ENCODE measurements at regions not wholly inside any gene's neighbourhood (a gene's known extent, or its start where the extent isn't known, plus 50 kb on each side); places are given as distances from the start of the nearest gene placed in this dataset.

DNA sequence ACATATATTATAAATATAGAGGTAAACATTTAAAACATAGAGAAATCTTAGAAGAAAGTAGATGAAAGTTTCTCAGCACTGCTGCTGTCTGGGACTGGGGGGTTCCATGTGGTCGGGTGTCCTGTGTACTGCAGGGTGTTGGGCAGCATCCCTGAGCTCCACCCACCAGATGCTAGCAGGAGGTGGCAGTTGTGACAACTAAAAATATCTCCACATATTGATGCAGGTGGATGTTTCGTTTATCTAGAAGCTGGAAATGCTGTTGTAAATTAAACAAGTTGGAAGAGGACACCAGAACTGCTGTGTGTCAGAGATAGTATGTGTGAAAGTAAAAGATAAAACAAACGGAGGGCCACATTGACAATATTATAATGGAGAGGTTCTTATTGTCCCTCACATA, 297.1 kb upstream of the USP9Y start:
- Histone ChIP-seq H3K27me3 (ENCODE audit: low read length) (no peaks in the 10 kb centered on the region), H4K20me1 (ENCODE audit: low read length) (no peaks in the 10 kb centered on the region), H3K4me1 (ENCODE audit: insufficient read depth, low read length) (no peaks in the 10 kb centered on the region), H3K9me3 (ENCODE audit: low read length) (no peaks in the 10 kb centered on the region), H3K36me3 (ENCODE audit: low read depth, low read length) (no peaks in the 10 kb centered on the region), H2AFZ (ENCODE audit: low read length) (no peak overlapping the region), H3K4me2 (ENCODE audit: low read length) (no peak overlapping the region), H3K4me3 (ENCODE audit: low read length) (no peak overlapping the region), H3K9me2 (replicated peaks; ENCODE audit: low read length) (no peaks in the 10 kb centered on the region), H3K27ac (ENCODE audit: low read length) (no peak overlapping the region), H3K9ac (ENCODE audit: low read length) (no peak overlapping the region), H3K79me2 (ENCODE audit: low read length) (no peaks in the 10 kb centered on the region), H3F3A (ENCODE audit: low read length, unreplicated experiment) (no peaks in the 10 kb centered on the region)
- DNase-seq (no peak), ATAC-seq (no peak)
- CTCF ChIA-PET: no interaction called here
- BruUV-seq (replicated peaks): no TSS peak
- intact Hi-C loops (cut with micrococcal nuclease): no loop called here
- TF ChIP-seq EZH2 (IDR thresholded peaks at IDR 0.05; ENCODE audit: low read length, unreplicated experiment): no peak
- no peak for TF ChIP-seq CTCF (conservative IDR thresholded peaks at IDR 0.05; ENCODE audit: low read depth, low read length)
- TF ChIP-seq EZH2phosphoT487 (IDR thresholded peaks at IDR 0.05; ENCODE audit: borderline replicate concordance, low read length): no peak
- POLR2A ChIA-PET (ENCODE audit: unreplicated experiment): no interaction called here

- H3K9me2 ChIP-seq (replicated peaks; ENCODE audit: low read length): no peaks in the 10 kb centered on the region
- CTCF ChIA-PET: no interaction called here
- no peaks in the 10 kb centered on the region for H3F3A ChIP-seq (ENCODE audit: low read length, unreplicated experiment)
- no peaks in the 10 kb centered on the region for H3K27me3 ChIP-seq (ENCODE audit: low read length)
- no peak overlapping the region for H3K4me2 ChIP-seq (ENCODE audit: low read length)
- no peaks in the 10 kb centered on the region for H3K79me2 ChIP-seq (ENCODE audit: low read length)
- H3K4me3 ChIP-seq (ENCODE audit: low read length): no peak overlapping the region
- TF ChIP-seq EZH2phosphoT487 (IDR thresholded peaks at IDR 0.05; ENCODE audit: borderline replicate concordance, low read length): no peak
- no peak for TF ChIP-seq EZH2 (IDR thresholded peaks at IDR 0.05; ENCODE audit: low read length, unreplicated experiment)
- no peak overlapping the region for H3K27ac ChIP-seq (ENCODE audit: low read length)
- H2AFZ ChIP-seq (ENCODE audit: low read length): no peak overlapping the region
- H3K9ac ChIP-seq (ENCODE audit: low read length): no peak overlapping the region
- no peaks in the 10 kb centered on the region for H3K36me3 ChIP-seq (ENCODE audit: low read depth, low read length)
- H3K9me3 ChIP-seq (ENCODE audit: low read length): no peaks in the 10 kb centered on the region
- intact Hi-C loops (cut with micrococcal nuclease): no loop called here
- ATAC-seq (no peak), DNase-seq (no peak)
- POLR2A ChIA-PET (ENCODE audit: unreplicated experiment): no interaction called here
- H3K4me1 ChIP-seq (ENCODE audit: insufficient read depth, low read length): no peaks in the 10 kb centered on the region
- H4K20me1 ChIP-seq (ENCODE audit: low read length): no peaks in the 10 kb centered on the region
- no TSS peak for BruUV-seq (replicated peaks)
These were observed 292.8 kb upstream of the USP9Y start for GRCh38 chrY:12408236-12408635.

GRCh38 chrY:12410696-12411095, 290.3 kb upstream of the USP9Y start:
- Histone ChIP-seq H3K9me3 (ENCODE audit: low read length) (no peaks in the 10 kb centered on the region), H2AFZ (ENCODE audit: low read length) (no peak overlapping the region), H3K27me3 (ENCODE audit: low read length) (no peaks in the 10 kb centered on the region), H3K9me2 (replicated peaks; ENCODE audit: low read length) (no peaks in the 10 kb centered on the region), H4K20me1 (ENCODE audit: low read length) (no peaks in the 10 kb centered on the region), H3K79me2 (ENCODE audit: low read length) (no peaks in the 10 kb centered on the region), H3K36me3 (ENCODE audit: low read depth, low read length) (no peaks in the 10 kb centered on the region), H3K27ac (ENCODE audit: low read length) (no peak overlapping the region), H3F3A (ENCODE audit: low read length, unreplicated experiment) (no peaks in the 10 kb centered on the region), H3K4me2 (ENCODE audit: low read length) (no peak overlapping the region), H3K4me3 (ENCODE audit: low read length) (no peak overlapping the region), H3K4me1 (ENCODE audit: insufficient read depth, low read length) (no peaks in the 10 kb centered on the region), H3K9ac (ENCODE audit: low read length) (no peak overlapping the region)
- TF ChIP-seq EZH2 (IDR thresholded peaks at IDR 0.05; ENCODE audit: low read length, unreplicated experiment) (no peak), EZH2phosphoT487 (IDR thresholded peaks at IDR 0.05; ENCODE audit: borderline replicate concordance, low read length) (no peak)
- POLR2A ChIA-PET (ENCODE audit: unreplicated experiment): no interaction called here
- intact Hi-C loops (cut with micrococcal nuclease): no loop called here
- DNase-seq: no peak
- ATAC-seq: no peak
- CTCF ChIA-PET: no interaction called here
- no TSS peak for BruUV-seq (replicated peaks)

Measured in PC-3 (cell line).